HEK293 (cell line): ENCODE measurements at regions not wholly inside any gene's neighbourhood (a gene's known extent, or its start where the extent isn't known, plus 50 kb on each side); places are given as distances from the start of the nearest gene placed in this dataset.

Experiments
- ATF2 ChIP-seq: fragments of 450-650 bp; formaldehyde crosslinking; IDR thresholded peaks from 2 replicates; pipeline ENCODE4 v1.5.1; 2016; ENCODE audit warnings: missing biosample characterization, missing genetic modification characterization, low read depth
- CTCF ChIP-seq: fragments of 450-650 bp; formaldehyde crosslinking; IDR thresholded peaks from 2 replicates; pipeline ENCODE4 v1.5.1; 2016; ENCODE audit warnings: missing biosample characterization, missing genetic modification characterization
- KLF7 ChIP-seq: fragments of 450-650 bp; formaldehyde crosslinking; IDR thresholded peaks from 2 replicates; pipeline ENCODE4 v1.5.1; 2016; ENCODE audit warnings: missing biosample characterization, missing genetic modification characterization, borderline replicate concordance
- PBX3 ChIP-seq: sonication (generic); formaldehyde crosslinking; IDR thresholded peaks from 2 replicates; pipeline ENCODE4 v1.8.1; 2022; ENCODE audit warnings: mild to moderate bottlenecking, moderate library complexity, missing genetic modification reagents
- REST ChIP-seq: fragments of 450-650 bp; formaldehyde crosslinking; IDR thresholded peaks from 2 replicates; pipeline ENCODE4 v1.5.1; 2016; ENCODE audit warnings: missing biosample characterization, missing genetic modification characterization
- YY1 ChIP-seq: fragments of 450-650 bp; formaldehyde crosslinking; IDR thresholded peaks from 2 replicates; pipeline ENCODE4 v1.5.1; 2018; ENCODE audit warnings: missing biosample characterization, missing genetic modification characterization
- ZNF211 ChIP-seq: fragments of 450-650 bp; formaldehyde crosslinking; IDR thresholded peaks from 2 replicates; pipeline ENCODE4 v1.5.1; 2016; ENCODE audit warnings: low read depth, missing biosample characterization, missing genetic modification characterization
- ZNF335 ChIP-seq: fragments of 450-650 bp; formaldehyde crosslinking; conservative IDR thresholded peaks from 2 replicates; pipeline ENCODE4 v1.5.1; 2016; ENCODE audit warnings: missing biosample characterization, missing genetic modification characterization
- ZNF362 ChIP-seq: fragments of 450-650 bp; formaldehyde crosslinking; IDR thresholded peaks from 2 replicates; pipeline ENCODE4 v1.5.1; 2016; ENCODE audit warnings: missing biosample characterization, missing genetic modification characterization
- ZNF692 ChIP-seq: fragments of 450-650 bp; formaldehyde crosslinking; IDR thresholded peaks from 2 replicates; pipeline ENCODE4 v1.5.1; 2016; ENCODE audit warnings: missing biosample characterization, missing genetic modification characterization

- TF ChIP-seq KLF7 (tag by site-specific recombination): no peak
- no peak for TF ChIP-seq CTCF (tag by site-specific recombination)
- TF ChIP-seq PBX3 (CRISPR knock-in tag): no peak
- TF ChIP-seq REST (tag by site-specific recombination): no peak
- no peak for TF ChIP-seq ZNF211
- TF ChIP-seq ZNF362 (tag by site-specific recombination): no peak
- no peak for TF ChIP-seq ZNF692 (tag by site-specific recombination)
- TF ChIP-seq ZNF335 (tag by site-specific recombination): no peak
- TF ChIP-seq YY1 (tag by site-specific recombination): no peak
- no peak for TF ChIP-seq ATF2
Measured at GRCh38 chr2:133955169-133955568, 298.7 kb upstream of the MGAT5 start.
